K562 (cell line): ENCODE measurements at regions not wholly inside any gene's neighbourhood (a gene's known extent, or its start where the extent isn't known, plus 50 kb on each side); places are given as distances from the start of the nearest gene placed in this dataset.

Experiments used
- ATF2 ChIP-seq: sonication (generic); formaldehyde crosslinking; IDR thresholded peaks from 2 replicates; pipeline ENCODE4 v1.8.1; 2022; ENCODE audit warnings: missing genetic modification reagents
- CTCF ChIP-seq, 3 experiments: IDR thresholded peaks in 2 of 3; conservative IDR thresholded peaks in 1 of 3; 2 replicates each; pipeline ENCODE4 v1.5.1; 2011 to 2012; ENCODE audit warnings: low read length in 3 of 3, mild to moderate bottlenecking in 3 of 3, control low read depth in 2 of 3, improper control_type of control experiment in 1 of 3, inconsistent platforms in 1 of 3, low read depth in 1 of 3, mixed read lengths in 1 of 3, moderate library complexity in 1 of 3; ENCODE audit not compliant: insufficient read depth in 2 of 3
- DNMT1 ChIP-seq: fragments of 450-650 bp; IDR thresholded peaks from 2 replicates; pipeline ENCODE4 v1.6.1; 2016; ENCODE audit warnings: antibody characterized with exemption, mild to moderate bottlenecking
- EZH2 ChIP-seq: IDR thresholded peaks from 2 replicates; pipeline ENCODE4 v1.6.1; 2012; ENCODE audit warnings: low read depth, mild to moderate bottlenecking, inconsistent platforms, low read length, borderline replicate concordance
- FOXM1 ChIP-seq, 2 experiments: fragments of 450-650 bp in 1 of 2; sonication (generic) in 1 of 2; formaldehyde crosslinking in 1 of 2; IDR thresholded peaks; 2 replicates each; pipeline versions ENCODE4 v1.6.1 to v1.9.0; 2017 to 2022; ENCODE audit warnings: low read depth in 2 of 2, mild to moderate bottlenecking in 2 of 2, missing genetic modification reagents in 1 of 2, moderate library complexity in 1 of 2
- HDAC6 ChIP-seq: IDR thresholded peaks from 2 replicates; pipeline ENCODE4 v1.6.1; 2012; ENCODE audit warnings: low read depth, mild to moderate bottlenecking, control low read depth, inconsistent platforms, low read length, moderate library complexity
- HMGXB4 ChIP-seq: sonication (generic); formaldehyde crosslinking; IDR thresholded peaks from 2 replicates; pipeline ENCODE4 v1.8.1; 2023; ENCODE audit warnings: mild to moderate bottlenecking, missing genetic modification reagents
- MLLT1 ChIP-seq, 2 experiments: fragments of 450-650 bp; IDR thresholded peaks; 2 replicates each; pipeline ENCODE4 v1.6.1; 2016
- NFATC3 ChIP-seq: fragments of 450-650 bp; IDR thresholded peaks from 2 replicates; pipeline ENCODE4 v1.6.1; 2017; ENCODE audit warnings: mild to moderate bottlenecking
- PBX2 ChIP-seq, 2 experiments: IDR thresholded peaks in 1 of 2; conservative IDR thresholded peaks in 1 of 2; 2 replicates each; pipeline ENCODE4 v1.6.1; 2016; ENCODE audit warnings: low read depth in 2 of 2, mild to moderate bottlenecking in 1 of 2, missing compliant biosample characterization in 1 of 2, missing genetic modification characterization in 1 of 2, moderate library complexity in 1 of 2
- POLR2AphosphoS5 ChIP-seq: IDR thresholded peaks from 2 replicates; pipeline ENCODE4 v1.6.1; 2011; ENCODE audit warnings: mild to moderate bottlenecking, low read depth, low read length, moderate library complexity; ENCODE audit not compliant: control insufficient read depth, insufficient read depth
- PTRF ChIP-seq: fragments of 450-650 bp; IDR thresholded peaks from 2 replicates; pipeline ENCODE4 v1.6.1; 2016; ENCODE audit warnings: mild to moderate bottlenecking, missing genetic modification characterization, missing compliant biosample characterization
- SMARCC2 ChIP-seq: fragments of 450-650 bp; IDR thresholded peaks from 2 replicates; pipeline ENCODE4 v1.6.1; 2017; ENCODE audit warnings: antibody characterized with exemption, moderate library complexity, mild to moderate bottlenecking, low read depth
- SP1 ChIP-seq: sonication (generic); formaldehyde crosslinking; IDR thresholded peaks from 2 replicates; pipeline ENCODE4 v1.8.1; 2022; ENCODE audit warnings: mild to moderate bottlenecking, missing genetic modification reagents

GRCh38 chr5:61673007-61673735, 341.1 kb downstream of the ZSWIM6 start:
- TF ChIP-seq HMGXB4 (CRISPR knock-in tag) = no peak
- no peak for TF ChIP-seq CTCF (IDR thresholded peaks at IDR 0.05 in 2 of 3, conservative IDR thresholded peaks at IDR 0.05 in 1 of 3; ENCODE audit: insufficient read depth in 2 of 3, low read depth in 1 of 3, low read length in 3 of 3)
- TF ChIP-seq SP1 (CRISPR knock-in tag) = no peak
- TF ChIP-seq ATF2 (CRISPR knock-in tag) = no peak
- no peak for TF ChIP-seq PTRF (tag)
- TF ChIP-seq SMARCC2 = no peak
- no peak for TF ChIP-seq POLR2AphosphoS5
- TF ChIP-seq HDAC6 = no peak
- TF ChIP-seq EZH2 = no peak
- TF ChIP-seq MLLT1 (IDR thresholded peaks at IDR 0.05) = no peak
- no peak for TF ChIP-seq NFATC3
- no peak for TF ChIP-seq DNMT1
- no peak for TF ChIP-seq PBX2 (CRISPR knock-in tag; IDR thresholded peaks at IDR 0.05; ENCODE audit: low read depth)
- no peak for TF ChIP-seq PBX2 (tag; conservative IDR thresholded peaks at IDR 0.05; ENCODE audit: low read depth)
- no peak for TF ChIP-seq FOXM1 (IDR thresholded peaks at IDR 0.05; ENCODE audit: low read depth)
- TF ChIP-seq FOXM1 (CRISPR knock-in tag; IDR thresholded peaks at IDR 0.05; ENCODE audit: low read depth) = no peak
